HG03457 (cell line): ENCODE measurements at regions not wholly inside any gene's neighbourhood (a gene's known extent, or its start where the extent isn't known, plus 50 kb on each side); places are given as distances from the start of the nearest gene placed in this dataset.
"Not testable (repeated sequence)": the region's sequence is repeated elsewhere in the genome, so short reads cannot be mapped to it uniquely, and the experiment has no call there.

Experiments
- ATAC-seq: cut with Tn5 transposase; IDR thresholded peaks from one replicate; pipeline ENCODE4 v1.9.1; 2021; ENCODE audit warnings: moderate number of reproducible peaks; ENCODE audit not compliant: unreplicated experiment

GRCh38 chr5:166784545-166785078 lies 1506.8 kb upstream of the WWC1 start:
- ATAC-seq: no peak

- no peak for ATAC-seq
Measured at GRCh38 chr5:166786178-166786577, 1505.3 kb upstream of the WWC1 start.

- ATAC-seq: no peak
Measured at GRCh38 chr5:166786889-166787288, 1504.6 kb upstream of the WWC1 start.

GRCh38 chr5:166788050-166788449 lies 1503.4 kb upstream of the WWC1 start:
- no peak for ATAC-seq

- ATAC-seq: no peak
Measured at GRCh38 chr5:166795756-166796155, 1495.7 kb upstream of the WWC1 start.

- no peak for ATAC-seq
Measured at GRCh38 chr5:166803058-166803457, 1488.4 kb upstream of the WWC1 start.

- not testable (repeated sequence) for ATAC-seq
Measured at GRCh38 chr5:166804223-166804622, 1487.2 kb upstream of the WWC1 start.

- not testable (repeated sequence) for ATAC-seq
Measured at GRCh38 chr5:166804693-166805092, 1486.8 kb upstream of the WWC1 start.

GRCh38 chr5:166810093-166810658 lies 1481.3 kb upstream of the WWC1 start:
- not testable (repeated sequence) for ATAC-seq

GRCh38 chr5:166810721-166811120 lies 1480.7 kb upstream of the WWC1 start:
- no peak for ATAC-seq

- ATAC-seq: no peak
Measured at GRCh38 chr5:166823360-166823759, 1468.1 kb upstream of the WWC1 start.

GRCh38 chr5:166834246-166834645 lies 1457.2 kb upstream of the WWC1 start:
- no peak for ATAC-seq

- ATAC-seq: no peak
Measured at GRCh38 chr5:166845044-166845443, 1446.4 kb upstream of the WWC1 start.

GRCh38 chr5:166856791-166857190 lies 1434.7 kb upstream of the WWC1 start:
- ATAC-seq: no peak

GRCh38 chr5:166860426-166860825 lies 1431.0 kb upstream of the WWC1 start:
- no peak for ATAC-seq

GRCh38 chr5:166862581-166862980 lies 1428.9 kb upstream of the WWC1 start:
- no peak for ATAC-seq

- ATAC-seq: no peak
Measured at GRCh38 chr5:166865206-166865605, 1426.2 kb upstream of the WWC1 start.

GRCh38 chr5:166880456-166880855 lies 1411.0 kb upstream of the WWC1 start:
- ATAC-seq: no peak

- ATAC-seq: no peak
Measured at GRCh38 chr5:166881802-166882201, 1409.6 kb upstream of the WWC1 start.

GRCh38 chr5:166883016-166883415 lies 1408.4 kb upstream of the WWC1 start:
- ATAC-seq: no peak

- no peak for ATAC-seq
Measured at GRCh38 chr5:166898166-166898565, 1393.3 kb upstream of the WWC1 start.

- no peak for ATAC-seq
Measured at GRCh38 chr5:166899343-166899742, 1392.1 kb upstream of the WWC1 start.

- no peak for ATAC-seq
Measured at GRCh38 chr5:166904571-166904970, 1386.9 kb upstream of the WWC1 start.
